ENCODE measurements at regions not wholly inside any gene's neighbourhood (a gene's known extent, or its start where the extent isn't known, plus 50 kb on each side); places are given as distances from the start of the nearest gene placed in this dataset.

GRCh38 chr3:187802928-187803259 lies 57.6 kb upstream of the BCL6 start:
- Mint-ChIP-seq H3K27me3 (ENCODE audit: low read depth) (no peaks in the 10 kb centered on the region; the same call in 1 of the 2 replicates), H3K36me3 (peaks cover 5% of the 10 kb centered on the region), H3K27ac (no peak overlapping the region), H3K9me3 (peaks cover 20% of the 10 kb centered on the region), H3K4me3 (no peak overlapping the region), H3K4me1 (peaks cover 22% of the 10 kb centered on the region)
- ATAC-seq (no peak), DNase-seq (ENCODE audit: low spot score) (no peak)
- TF ChIP-seq ZNF263 (CRISPR knock-in tag; IDR thresholded peaks at IDR 0.05; ENCODE audit: low read depth), result no peak
- TF ChIP-seq KAT7 (CRISPR knock-in tag; IDR thresholded peaks at IDR 0.05; ENCODE audit: borderline replicate concordance), result no peak
- TF ChIP-seq, protein P1, sequence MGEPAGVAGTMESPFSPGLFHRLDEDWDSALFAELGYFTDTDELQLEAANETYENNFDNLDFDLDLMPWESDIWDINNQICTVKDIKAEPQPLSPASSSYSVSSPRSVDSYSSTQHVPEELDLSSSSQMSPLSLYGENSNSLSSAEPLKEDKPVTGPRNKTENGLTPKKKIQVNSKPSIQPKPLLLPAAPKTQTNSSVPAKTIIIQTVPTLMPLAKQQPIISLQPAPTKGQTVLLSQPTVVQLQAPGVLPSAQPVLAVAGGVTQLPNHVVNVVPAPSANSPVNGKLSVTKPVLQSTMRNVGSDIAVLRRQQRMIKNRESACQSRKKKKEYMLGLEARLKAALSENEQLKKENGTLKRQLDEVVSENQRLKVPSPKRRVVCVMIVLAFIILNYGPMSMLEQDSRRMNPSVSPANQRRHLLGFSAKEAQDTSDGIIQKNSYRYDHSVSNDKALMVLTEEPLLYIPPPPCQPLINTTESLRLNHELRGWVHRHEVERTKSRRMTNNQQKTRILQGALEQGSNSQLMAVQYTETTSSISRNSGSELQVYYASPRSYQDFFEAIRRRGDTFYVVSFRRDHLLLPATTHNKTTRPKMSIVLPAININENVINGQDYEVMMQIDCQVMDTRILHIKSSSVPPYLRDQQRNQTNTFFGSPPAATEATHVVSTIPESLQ (CRISPR knock-in tag; IDR thresholded peaks at IDR 0.05), result no peak
- no peak for TF ChIP-seq ATF3 (CRISPR knock-in tag; conservative IDR thresholded peaks at IDR 0.05)
- no peak for TF ChIP-seq SOX15 (CRISPR knock-in tag; IDR thresholded peaks at IDR 0.05)
- TF ChIP-seq ZNF121 (CRISPR knock-in tag; IDR thresholded peaks at IDR 0.05), result no peak
- TF ChIP-seq HMGA2 (CRISPR knock-in tag; IDR thresholded peaks at IDR 0.05), result no peak
- TF ChIP-seq, protein P2, sequence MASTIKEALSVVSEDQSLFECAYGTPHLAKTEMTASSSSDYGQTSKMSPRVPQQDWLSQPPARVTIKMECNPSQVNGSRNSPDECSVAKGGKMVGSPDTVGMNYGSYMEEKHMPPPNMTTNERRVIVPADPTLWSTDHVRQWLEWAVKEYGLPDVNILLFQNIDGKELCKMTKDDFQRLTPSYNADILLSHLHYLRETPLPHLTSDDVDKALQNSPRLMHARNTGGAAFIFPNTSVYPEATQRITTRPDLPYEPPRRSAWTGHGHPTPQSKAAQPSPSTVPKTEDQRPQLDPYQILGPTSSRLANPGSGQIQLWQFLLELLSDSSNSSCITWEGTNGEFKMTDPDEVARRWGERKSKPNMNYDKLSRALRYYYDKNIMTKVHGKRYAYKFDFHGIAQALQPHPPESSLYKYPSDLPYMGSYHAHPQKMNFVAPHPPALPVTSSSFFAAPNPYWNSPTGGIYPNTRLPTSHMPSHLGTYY (CRISPR knock-in tag; IDR thresholded peaks at IDR 0.05), result no peak
- TF ChIP-seq ZNF396 (CRISPR knock-in tag; IDR thresholded peaks at IDR 0.05; ENCODE audit: borderline replicate concordance), result no peak
- ChIA-PET POLR2A (no interaction called here), CTCF (no interaction called here)

GRCh38 chr3:187804120-187804744 lies 59.0 kb upstream of the BCL6 start:
- no peak for TF ChIP-seq FOXP4 (CRISPR knock-in tag; IDR thresholded peaks at IDR 0.05)
- no peak for TF ChIP-seq ARID4B (CRISPR knock-in tag; IDR thresholded peaks at IDR 0.05; ENCODE audit: borderline replicate concordance)
- no peak for TF ChIP-seq TP53 (CRISPR knock-in tag; IDR thresholded peaks at IDR 0.05)
- TF ChIP-seq GTF2I (CRISPR knock-in tag; conservative IDR thresholded peaks at IDR 0.05), result no peak
- no peak for TF ChIP-seq MAX (CRISPR knock-in tag; IDR thresholded peaks at IDR 0.05)
- TF ChIP-seq, protein P3, sequence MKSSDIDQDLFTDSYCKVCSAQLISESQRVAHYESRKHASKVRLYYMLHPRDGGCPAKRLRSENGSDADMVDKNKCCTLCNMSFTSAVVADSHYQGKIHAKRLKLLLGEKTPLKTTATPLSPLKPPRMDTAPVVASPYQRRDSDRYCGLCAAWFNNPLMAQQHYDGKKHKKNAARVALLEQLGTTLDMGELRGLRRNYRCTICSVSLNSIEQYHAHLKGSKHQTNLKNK (CRISPR knock-in tag; IDR thresholded peaks at IDR 0.05), result no peak
- TF ChIP-seq NFATC4 (CRISPR knock-in tag; IDR thresholded peaks at IDR 0.05), result no peak
- TF ChIP-seq, protein P2 (CRISPR knock-in tag; IDR thresholded peaks at IDR 0.05), result no peak
- TF ChIP-seq, protein P4, sequence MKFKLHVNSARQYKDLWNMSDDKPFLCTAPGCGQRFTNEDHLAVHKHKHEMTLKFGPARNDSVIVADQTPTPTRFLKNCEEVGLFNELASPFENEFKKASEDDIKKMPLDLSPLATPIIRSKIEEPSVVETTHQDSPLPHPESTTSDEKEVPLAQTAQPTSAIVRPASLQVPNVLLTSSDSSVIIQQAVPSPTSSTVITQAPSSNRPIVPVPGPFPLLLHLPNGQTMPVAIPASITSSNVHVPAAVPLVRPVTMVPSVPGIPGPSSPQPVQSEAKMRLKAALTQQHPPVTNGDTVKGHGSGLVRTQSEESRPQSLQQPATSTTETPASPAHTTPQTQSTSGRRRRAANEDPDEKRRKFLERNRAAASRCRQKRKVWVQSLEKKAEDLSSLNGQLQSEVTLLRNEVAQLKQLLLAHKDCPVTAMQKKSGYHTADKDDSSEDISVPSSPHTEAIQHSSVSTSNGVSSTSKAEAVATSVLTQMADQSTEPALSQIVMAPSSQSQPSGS (CRISPR knock-in tag; IDR thresholded peaks at IDR 0.05; ENCODE audit: borderline replicate concordance, low read depth), result no peak
- no peak for TF ChIP-seq ZNF396 (CRISPR knock-in tag; IDR thresholded peaks at IDR 0.05; ENCODE audit: borderline replicate concordance)
- TF ChIP-seq ELF4 (CRISPR knock-in tag; IDR thresholded peaks at IDR 0.05; ENCODE audit: low read depth), result no peak
- Mint-ChIP-seq H3K9me3 (peaks cover 12% of the 10 kb centered on the region), H3K27ac (no peak overlapping the region), H3K4me1 (peaks cover 23% of the 10 kb centered on the region), H3K27me3 (ENCODE audit: low read depth) (no peaks in the 10 kb centered on the region; the same call in 1 of the 2 replicates), H3K36me3 (peaks cover 3% of the 10 kb centered on the region; the same call in 1 of the 2 replicates), H3K4me3 (no peak overlapping the region)
- ATAC-seq (no peak), DNase-seq (ENCODE audit: low spot score) (no peak)
- ChIA-PET POLR2A (no interaction called here), CTCF (no interaction called here)

All from WTC11 (cell line).